ENCODE measurements at regions not wholly inside any gene's neighbourhood (a gene's known extent, or its start where the extent isn't known, plus 50 kb on each side); places are given as distances from the start of the nearest gene placed in this dataset.

- TF ChIP-seq CTCF (IDR thresholded peaks at IDR 0.05 in 2 of 3, conservative IDR thresholded peaks at IDR 0.05 in 1 of 3; ENCODE audit: borderline replicate concordance in 1 of 3, insufficient read depth in 1 of 3, low read depth in 2 of 3, low read length in 2 of 3) (no peak), REST (IDR thresholded peaks at IDR 0.05; ENCODE audit: low read depth) (no peak), YY1 (IDR thresholded peaks at IDR 0.05; ENCODE audit: extremely low read depth, insufficient replicate concordance, low read depth, low read length) (no peak), ZNF274 (IDR thresholded peaks at IDR 0.05; ENCODE audit: low read depth, low read length) (no peak), EGR1 (IDR thresholded peaks at IDR 0.05; ENCODE audit: low read depth) (no peak), SIN3A (IDR thresholded peaks at IDR 0.05; ENCODE audit: low read depth) (no peak), POLR2A (IDR thresholded peaks at IDR 0.05; ENCODE audit: borderline replicate concordance, extremely low read depth, insufficient read depth, insufficient read length) (no peak), EZH2 (IDR thresholded peaks at IDR 0.05) (no peak), MAX (IDR thresholded peaks at IDR 0.05) (no peak), POLR2AphosphoS5 (IDR thresholded peaks at IDR 0.05; ENCODE audit: low read depth, low read length) (no peak), SP1 (IDR thresholded peaks at IDR 0.05; ENCODE audit: low read depth) (no peak), FOSL1 (IDR thresholded peaks at IDR 0.05; ENCODE audit: low read depth) (no peak), TCF7L2 (IDR thresholded peaks at IDR 0.05; ENCODE audit: borderline replicate concordance, extremely low read depth, insufficient read depth, insufficient read length) (no peak)
Observed at GRCh38 chr17:27977751-27978688, 64.5 kb upstream of the NLK start.
